Natural killer cell (primary cell): ENCODE measurements at regions not wholly inside any gene's neighbourhood (a gene's known extent, or its start where the extent isn't known, plus 50 kb on each side); places are given as distances from the start of the nearest gene placed in this dataset.

Source experiments
- ATAC-seq, 3 donors: fragments of 150-1000 bp in 2 of 3; fragments of 200-7000 bp in 1 of 3; cut with Tn5 transposase; 1 replicate in 1 of 3; 2 replicates in 2 of 3; pipeline ENCODE4 v1.10.0; 2021; ENCODE audit warnings: mild to moderate bottlenecking in 2 of 3, moderate library complexity in 2 of 3
- DNase-seq, 2 donors: peaks; one replicate each; pipeline versions ENCODE4 v3.0.0 to v3.0.0-alpha.2; 2013 to 2021; ENCODE audit warnings: mixed read lengths in 1 of 2
- H3K27ac ChIP-seq: one replicate; pipeline ENCODE4 v1.5.1; 2013; ENCODE audit warnings: mild to moderate bottlenecking, low read length
- H3K27me3 ChIP-seq: one replicate; pipeline ENCODE4 v1.6.1; 2013; ENCODE audit warnings: low read length; ENCODE audit not compliant: control insufficient read depth, insufficient read depth
- H3K36me3 ChIP-seq: one replicate; pipeline ENCODE4 v1.6.1; 2013; ENCODE audit warnings: low read length; ENCODE audit not compliant: control insufficient read depth, insufficient read depth
- H3K4me1 ChIP-seq: one replicate; pipeline ENCODE4 v1.6.1; 2013; ENCODE audit warnings: low read length; ENCODE audit not compliant: control insufficient read depth, insufficient read depth
- H3K4me3 ChIP-seq: one replicate; pipeline ENCODE4 v1.5.1; 2013; ENCODE audit warnings: low read length
- H3K9me3 ChIP-seq: one replicate; pipeline ENCODE4 v1.6.1; 2013; ENCODE audit warnings: low read length; ENCODE audit not compliant: control insufficient read depth, insufficient read depth
- H3K27ac Mint-ChIP-seq, 2 donors: one replicate each; pipeline ENCODE4 v1.8.0; 2022; ENCODE audit warnings: mild to moderate bottlenecking in 2 of 2, mixed read lengths in 2 of 2, moderate library complexity in 1 of 2
- H3K27me3 Mint-ChIP-seq, 2 donors: one replicate each; pipeline ENCODE4 v1.8.0; 2022; ENCODE audit warnings: low read depth in 2 of 2, mixed read lengths in 2 of 2
- H3K36me3 Mint-ChIP-seq: one replicate; pipeline ENCODE4 v1.8.0; 2022; ENCODE audit warnings: mixed read lengths
- H3K4me1 Mint-ChIP-seq, 2 donors: one replicate each; pipeline ENCODE4 v1.8.0; 2022; ENCODE audit warnings: mixed read lengths in 2 of 2
- H3K4me3 Mint-ChIP-seq: one replicate; pipeline ENCODE4 v1.8.0; 2022; ENCODE audit warnings: mild to moderate bottlenecking, moderate library complexity, mixed read lengths
- H3K9me3 Mint-ChIP-seq, 2 donors: one replicate each; pipeline ENCODE4 v1.8.0; 2022; ENCODE audit warnings: mixed read lengths in 2 of 2
- WGBS: methylation state at CpG from one replicate; pipeline ENCODE4 v1.1.7; 2013; ENCODE audit warnings: missing lambda C conversion rate; ENCODE audit not compliant: insufficient coverage; 5-methylcytosine and 5-hydroxymethylcytosine counted together
- intact Hi-C: fragments of 100-400 bp; cut with micrococcal nuclease; formaldehyde crosslinking; loops from one replicate; pipeline ENCODE4 v1.14.2; 2022
- TF ChIP-seq, protein P1 (sequence below): fragments of 200-600 bp; IDR thresholded peaks from one replicate; pipeline ENCODE4 v1.8.0; 2022; ENCODE audit warnings: antibody characterized with exemption

- Histone ChIP-seq H3K4me1 (no peaks in the 10 kb centered on the region), H3K4me3 (no peak overlapping the region), H3K27ac (no peak overlapping the region), H3K9me3 (no peaks in the 10 kb centered on the region), H3K36me3 (no peaks in the 10 kb centered on the region), H3K27me3 (no peaks in the 10 kb centered on the region)
- Mint-ChIP-seq H3K4me3 (no peak overlapping the region), H3K4me1 (no peaks in the 10 kb centered on the region), H3K27me3 (peaks cover 15 to 53% of the 10 kb centered on the region in 2 donors), H3K27ac (no peak overlapping the region), H3K9me3 (no peaks in the 10 kb centered on the region), H3K36me3 (no peaks in the 10 kb centered on the region)
- TF ChIP-seq, protein P1, sequence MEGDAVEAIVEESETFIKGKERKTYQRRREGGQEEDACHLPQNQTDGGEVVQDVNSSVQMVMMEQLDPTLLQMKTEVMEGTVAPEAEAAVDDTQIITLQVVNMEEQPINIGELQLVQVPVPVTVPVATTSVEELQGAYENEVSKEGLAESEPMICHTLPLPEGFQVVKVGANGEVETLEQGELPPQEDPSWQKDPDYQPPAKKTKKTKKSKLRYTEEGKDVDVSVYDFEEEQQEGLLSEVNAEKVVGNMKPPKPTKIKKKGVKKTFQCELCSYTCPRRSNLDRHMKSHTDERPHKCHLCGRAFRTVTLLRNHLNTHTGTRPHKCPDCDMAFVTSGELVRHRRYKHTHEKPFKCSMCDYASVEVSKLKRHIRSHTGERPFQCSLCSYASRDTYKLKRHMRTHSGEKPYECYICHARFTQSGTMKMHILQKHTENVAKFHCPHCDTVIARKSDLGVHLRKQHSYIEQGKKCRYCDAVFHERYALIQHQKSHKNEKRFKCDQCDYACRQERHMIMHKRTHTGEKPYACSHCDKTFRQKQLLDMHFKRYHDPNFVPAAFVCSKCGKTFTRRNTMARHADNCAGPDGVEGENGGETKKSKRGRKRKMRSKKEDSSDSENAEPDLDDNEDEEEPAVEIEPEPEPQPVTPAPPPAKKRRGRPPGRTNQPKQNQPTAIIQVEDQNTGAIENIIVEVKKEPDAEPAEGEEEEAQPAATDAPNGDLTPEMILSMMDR = no peak
- intact Hi-C loops = no loop called here
- DNase-seq (no peak), ATAC-seq (no peak)
- WGBS = 92% methylated on average over 5 of the region's 5 CpGs
These were observed 253.9 kb downstream of the AGTPBP1 start for GRCh38 chr9:85487872-85488271.

DNA sequence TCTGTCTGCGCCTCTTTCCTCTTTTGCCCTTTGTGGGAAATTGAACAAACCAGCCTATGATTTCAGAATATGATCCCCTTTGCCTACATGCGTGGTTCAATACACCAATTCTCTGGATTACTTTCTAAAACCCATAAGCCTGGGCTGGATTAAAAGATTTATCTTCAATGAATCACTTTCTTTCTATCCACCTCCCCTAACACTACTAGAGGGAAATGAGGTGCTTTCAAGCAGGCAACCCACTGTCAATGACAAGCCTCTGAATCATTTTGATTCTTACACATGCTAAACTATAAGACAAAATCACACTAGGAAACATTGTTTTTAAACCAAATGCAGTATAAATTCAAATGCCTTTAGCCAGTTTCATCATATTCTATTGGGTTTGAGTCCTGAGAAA is 257.5 kb downstream of the AGTPBP1 start:
- Mint-ChIP-seq H3K4me1 (no peaks in the 10 kb centered on the region), H3K27me3 (peaks cover 35 to 56% of the 10 kb centered on the region in 2 donors), H3K27ac (no peak overlapping the region), H3K9me3 (no peaks in the 10 kb centered on the region), H3K4me3 (no peak overlapping the region), H3K36me3 (no peaks in the 10 kb centered on the region)
- no peak overlapping the region for H3K4me3 ChIP-seq
- ATAC-seq (no peak), DNase-seq (no peak)
- WGBS = 87% methylated on average over 2 of the region's 2 CpGs
- intact Hi-C loops = no loop called here
- no peaks in the 10 kb centered on the region for H3K27me3 ChIP-seq
- H3K36me3 ChIP-seq = no peaks in the 10 kb centered on the region
- H3K9me3 ChIP-seq = no peaks in the 10 kb centered on the region
- H3K27ac ChIP-seq = no peak overlapping the region
- TF ChIP-seq, protein P1 = no peak
- no peaks in the 10 kb centered on the region for H3K4me1 ChIP-seq

- WGBS = 90% methylated on average over 3 of the region's 4 CpGs
- DNase-seq (no peak), ATAC-seq (no peak)
- TF ChIP-seq, protein P1 = no peak
- Mint-ChIP-seq H3K36me3 (no peaks in the 10 kb centered on the region), H3K27me3 (peaks cover 36 to 53% of the 10 kb centered on the region in 2 donors), H3K4me3 (no peak overlapping the region), H3K4me1 (no peaks in the 10 kb centered on the region), H3K9me3 (no peaks in the 10 kb centered on the region), H3K27ac (no peak overlapping the region)
- Histone ChIP-seq H3K36me3 (no peaks in the 10 kb centered on the region), H3K4me3 (no peak overlapping the region), H3K27ac (no peak overlapping the region), H3K9me3 (no peaks in the 10 kb centered on the region), H3K27me3 (no peaks in the 10 kb centered on the region), H3K4me1 (no peaks in the 10 kb centered on the region)
- intact Hi-C loops = no loop called here
These were observed 258.5 kb downstream of the AGTPBP1 start for GRCh38 chr9:85483208-85483607.

GRCh38 chr9:85479305-85479704 is 262.4 kb downstream of the AGTPBP1 start:
- Mint-ChIP-seq H3K36me3 (no peaks in the 10 kb centered on the region), H3K27me3 (peaks cover 30 to 43% of the 10 kb centered on the region in 2 donors), H3K4me1 (no peaks in the 10 kb centered on the region), H3K4me3 (no peak overlapping the region), H3K27ac (no peak overlapping the region), H3K9me3 (peaks cover 0 to under 1% of the 10 kb centered on the region in 2 donors)
- Histone ChIP-seq H3K9me3 (peaks cover 5% of the 10 kb centered on the region), H3K36me3 (no peaks in the 10 kb centered on the region), H3K4me3 (no peak overlapping the region), H3K27me3 (no peaks in the 10 kb centered on the region), H3K4me1 (no peaks in the 10 kb centered on the region), H3K27ac (no peak overlapping the region)
- ATAC-seq (no peak), DNase-seq (no peak)
- intact Hi-C loops = no loop called here
- 89% methylated on average over 1 of the region's 1 CpG for WGBS
- TF ChIP-seq, protein P1 = no peak
